Endodermal cell (in vitro differentiated cells): ENCODE measurements at regions not wholly inside any gene's neighbourhood (a gene's known extent, or its start where the extent isn't known, plus 50 kb on each side); places are given as distances from the start of the nearest gene placed in this dataset.

Experiments
- DNase-seq: peaks from one replicate; pipeline ENCODE4 v3.0.0-alpha.2; 2017
- H3K27ac ChIP-seq: 2 replicates; pipeline ENCODE4 v1.5.1; 2013; ENCODE audit warnings: mild to moderate bottlenecking, low read depth, low read length, moderate library complexity
- H3K27me3 ChIP-seq: 2 replicates; pipeline ENCODE4 v1.6.1; 2013; ENCODE audit warnings: mild to moderate bottlenecking, low read length, moderate library complexity; ENCODE audit not compliant: insufficient read depth, control insufficient read depth, poor library complexity, severe bottlenecking
- H3K36me3 ChIP-seq: 2 replicates; pipeline ENCODE4 v1.7.0; 2013; ENCODE audit warnings: mild to moderate bottlenecking, low read length, moderate library complexity; ENCODE audit not compliant: control insufficient read depth, insufficient read depth
- H3K4me1 ChIP-seq: one replicate; pipeline ENCODE4 v1.7.0; 2013; ENCODE audit warnings: low read length; ENCODE audit not compliant: control insufficient read depth, insufficient read depth
- H3K4me3 ChIP-seq: 2 replicates; pipeline ENCODE4 v1.5.1; 2013; ENCODE audit warnings: mild to moderate bottlenecking, low read length, moderate library complexity
- H3K9ac ChIP-seq: 2 replicates; pipeline ENCODE4 v1.6.1; 2013; ENCODE audit warnings: mild to moderate bottlenecking, low read length, moderate library complexity; ENCODE audit not compliant: poor library complexity, severe bottlenecking; ENCODE audit errors: extremely low read depth
- H3K9me3 ChIP-seq: 2 replicates; pipeline ENCODE4 v1.6.1; 2013; ENCODE audit warnings: mild to moderate bottlenecking, low read length, moderate library complexity; ENCODE audit not compliant: control insufficient read depth
- H3K27ac Mint-ChIP-seq: 2 replicates; pipeline ENCODE4 v1.8.0; 2020; ENCODE audit warnings: mixed read lengths
- H3K27me3 Mint-ChIP-seq: 2 replicates; pipeline ENCODE4 v1.8.0; 2021; ENCODE audit warnings: mild to moderate bottlenecking, mixed read lengths; ENCODE audit not compliant: insufficient read depth
- H3K36me3 Mint-ChIP-seq: 2 replicates; pipeline ENCODE4 v1.8.0; 2020; ENCODE audit warnings: low read depth, mixed read lengths
- H3K4me1 Mint-ChIP-seq: 2 replicates; pipeline ENCODE4 v1.8.0; 2020; ENCODE audit warnings: mixed read lengths
- H3K4me3 Mint-ChIP-seq: 2 replicates; pipeline ENCODE4 v1.8.0; 2020; ENCODE audit warnings: mild to moderate bottlenecking, moderate library complexity, mixed read lengths
- H3K9me3 Mint-ChIP-seq: 2 replicates; pipeline ENCODE4 v1.8.0; 2020; ENCODE audit warnings: mild to moderate bottlenecking, mixed read lengths
- WGBS, 2 experiments: methylation state at CpG; one replicate each; pipeline versions ENCODE4 v1.1.5 to v1.1.7; 2013; ENCODE audit warnings: missing lambda C conversion rate in 2 of 2, mixed read lengths in 1 of 2; ENCODE audit not compliant: insufficient coverage in 1 of 2, insufficient read length in 1 of 2; 5-methylcytosine and 5-hydroxymethylcytosine counted together
- TF ChIP-seq, protein P1 (sequence below): fragments of 200-600 bp; sonication (generic); conservative IDR thresholded peaks from 2 replicates; pipeline ENCODE4 v1.5.0; 2021; ENCODE audit warnings: antibody characterized with exemption, mild to moderate bottlenecking

DNA sequence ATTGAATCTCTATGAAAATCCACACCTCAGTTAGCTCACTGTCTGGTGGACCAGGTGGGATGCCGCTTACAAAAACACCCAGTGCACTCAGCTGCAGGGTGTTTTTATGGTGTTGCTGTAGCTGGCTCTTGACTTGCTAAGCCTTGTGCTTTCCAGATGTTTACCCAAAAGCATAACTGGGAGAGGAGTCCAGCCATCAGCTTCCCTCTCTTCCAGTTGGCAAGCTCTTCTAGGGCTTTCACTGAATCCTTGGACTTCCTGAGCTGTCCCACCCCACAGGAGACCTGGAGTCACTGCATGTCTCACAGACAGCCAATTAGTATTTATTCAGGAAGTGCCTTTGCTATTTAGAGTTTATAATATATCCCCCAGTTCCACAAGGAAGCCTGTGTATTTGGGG is 210.9 kb downstream of the FNDC1 start:
- peaks cover 9% of the 10 kb centered on the region for H3K4me1 Mint-ChIP-seq
- Histone ChIP-seq H3K27me3 (no peaks in the 10 kb centered on the region), H3K9ac (no peak overlapping the region), H3K27ac (no peak overlapping the region), H3K9me3 (peaks cover 12% of the 10 kb centered on the region), H3K36me3 (no peaks in the 10 kb centered on the region), H3K4me3 (no peak overlapping the region), H3K4me1 (no peaks in the 10 kb centered on the region)
- WGBS, 2 experiments: 74 to 100% methylated on average over 1 of the region's 1 CpG
- TF ChIP-seq, protein P1, sequence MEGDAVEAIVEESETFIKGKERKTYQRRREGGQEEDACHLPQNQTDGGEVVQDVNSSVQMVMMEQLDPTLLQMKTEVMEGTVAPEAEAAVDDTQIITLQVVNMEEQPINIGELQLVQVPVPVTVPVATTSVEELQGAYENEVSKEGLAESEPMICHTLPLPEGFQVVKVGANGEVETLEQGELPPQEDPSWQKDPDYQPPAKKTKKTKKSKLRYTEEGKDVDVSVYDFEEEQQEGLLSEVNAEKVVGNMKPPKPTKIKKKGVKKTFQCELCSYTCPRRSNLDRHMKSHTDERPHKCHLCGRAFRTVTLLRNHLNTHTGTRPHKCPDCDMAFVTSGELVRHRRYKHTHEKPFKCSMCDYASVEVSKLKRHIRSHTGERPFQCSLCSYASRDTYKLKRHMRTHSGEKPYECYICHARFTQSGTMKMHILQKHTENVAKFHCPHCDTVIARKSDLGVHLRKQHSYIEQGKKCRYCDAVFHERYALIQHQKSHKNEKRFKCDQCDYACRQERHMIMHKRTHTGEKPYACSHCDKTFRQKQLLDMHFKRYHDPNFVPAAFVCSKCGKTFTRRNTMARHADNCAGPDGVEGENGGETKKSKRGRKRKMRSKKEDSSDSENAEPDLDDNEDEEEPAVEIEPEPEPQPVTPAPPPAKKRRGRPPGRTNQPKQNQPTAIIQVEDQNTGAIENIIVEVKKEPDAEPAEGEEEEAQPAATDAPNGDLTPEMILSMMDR: no peak
- no peak overlapping the region for H3K27ac Mint-ChIP-seq
- H3K9me3 Mint-ChIP-seq: no peaks in the 10 kb centered on the region
- no peaks in the 10 kb centered on the region for H3K36me3 Mint-ChIP-seq
- no peak for DNase-seq
- peaks cover 5% of the 10 kb centered on the region for H3K27me3 Mint-ChIP-seq
- no peak overlapping the region for H3K4me3 Mint-ChIP-seq

DNA sequence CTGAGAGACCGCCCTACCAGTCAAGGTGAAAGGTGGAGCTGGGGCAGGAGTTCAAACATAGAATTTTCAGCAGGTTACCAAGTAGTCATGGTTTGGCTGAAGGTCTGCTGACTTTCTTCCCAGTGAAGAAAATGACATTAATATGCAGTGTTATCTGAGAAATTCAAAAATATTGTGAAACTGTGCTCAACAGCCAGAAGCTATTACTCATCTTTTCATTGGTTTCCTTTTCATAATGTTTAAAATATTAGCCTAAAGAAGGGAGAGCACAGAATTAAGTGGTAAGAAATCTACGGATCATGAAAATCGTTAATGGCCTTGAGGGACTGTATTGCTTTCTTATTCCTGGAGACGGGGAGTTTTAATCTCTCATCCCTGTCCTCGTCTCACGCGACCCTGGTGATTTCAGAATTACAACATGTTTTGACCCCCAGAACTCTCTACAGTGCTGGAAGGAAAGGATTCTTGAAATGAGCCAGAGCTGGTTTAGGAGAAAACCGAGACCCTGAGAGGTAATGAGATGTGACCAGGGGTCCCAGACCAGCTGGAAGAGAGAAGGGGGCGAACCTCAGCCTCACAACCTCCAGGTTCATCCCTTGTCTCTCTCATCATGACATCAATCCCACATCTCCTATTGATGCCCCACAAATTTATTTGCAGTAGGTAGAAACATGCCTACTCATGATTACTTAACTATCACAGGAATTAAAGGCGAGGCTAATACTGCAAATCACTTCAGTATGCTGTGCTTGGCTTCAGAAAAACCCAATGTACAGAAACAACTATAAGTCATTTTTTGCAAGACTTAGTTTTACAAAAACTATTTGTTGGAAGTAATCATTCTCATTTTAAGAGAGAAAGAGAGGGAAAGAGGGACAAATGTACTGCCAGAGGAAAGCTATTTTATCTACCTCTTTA is 209.5 kb downstream of the FNDC1 start:
- no peak overlapping the region for H3K4me3 Mint-ChIP-seq
- H3K4me1 Mint-ChIP-seq: peaks cover 5% of the 10 kb centered on the region
- no peak overlapping the region for H3K9ac ChIP-seq
- H3K27me3 ChIP-seq: no peaks in the 10 kb centered on the region
- H3K9me3 Mint-ChIP-seq: no peaks in the 10 kb centered on the region
- H3K4me1 ChIP-seq: no peaks in the 10 kb centered on the region
- no peak for DNase-seq
- peaks cover 17% of the 10 kb centered on the region for H3K9me3 ChIP-seq
- TF ChIP-seq, protein P1: no peak
- H3K27ac ChIP-seq: no peak overlapping the region
- no peak overlapping the region for H3K4me3 ChIP-seq
- 72 to 100% methylated on average over 3 to 10 of the region's 10 CpGs for WGBS, 2 experiments
- H3K36me3 ChIP-seq: no peaks in the 10 kb centered on the region
- H3K36me3 Mint-ChIP-seq: no peaks in the 10 kb centered on the region
- H3K27me3 Mint-ChIP-seq: peaks cover 5% of the 10 kb centered on the region
- H3K27ac Mint-ChIP-seq: no peak overlapping the region

DNA sequence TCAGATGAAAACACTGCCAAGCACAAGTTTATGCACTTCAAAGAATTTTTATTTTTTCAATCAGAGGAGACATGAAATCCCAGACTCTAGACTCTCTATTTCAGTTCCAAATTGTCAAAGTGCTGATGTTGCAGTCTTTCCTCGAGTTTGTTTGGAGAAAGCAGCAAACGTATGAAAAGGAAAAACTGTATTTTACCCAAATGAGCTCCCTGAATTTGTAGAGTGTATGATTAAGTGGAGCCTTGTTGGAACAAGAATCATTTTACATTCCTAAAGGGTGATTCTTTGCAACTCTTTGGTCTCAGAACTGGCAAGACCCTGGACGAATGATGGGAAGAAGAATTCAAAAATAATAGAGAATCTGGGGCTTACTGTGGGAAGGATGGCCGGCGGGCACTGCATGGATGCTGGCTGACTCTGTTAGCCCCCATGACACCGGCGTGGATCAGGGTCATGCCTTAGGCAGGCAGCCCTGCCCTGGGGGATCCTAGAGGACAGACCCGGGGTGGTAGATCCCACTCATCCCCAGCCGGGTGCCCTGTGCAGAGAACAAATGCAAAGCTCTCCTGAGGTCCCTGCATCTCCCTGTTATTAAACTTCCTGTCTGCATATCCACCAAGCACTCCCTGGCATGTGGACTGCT is 207.4 kb downstream of the FNDC1 start:
- 82 to 92% methylated on average over 9 of the region's 9 CpGs for WGBS, 2 experiments
- H3K4me3 Mint-ChIP-seq: no peak overlapping the region
- H3K27me3 ChIP-seq: no peaks in the 10 kb centered on the region
- H3K9ac ChIP-seq: no peak overlapping the region
- TF ChIP-seq, protein P1: no peak
- H3K4me1 Mint-ChIP-seq: no peaks in the 10 kb centered on the region
- H3K27ac ChIP-seq: no peak overlapping the region
- no peak overlapping the region for H3K27ac Mint-ChIP-seq
- H3K36me3 Mint-ChIP-seq: no peaks in the 10 kb centered on the region
- H3K9me3 ChIP-seq: peaks cover 24% of the 10 kb centered on the region
- no peaks in the 10 kb centered on the region for H3K4me1 ChIP-seq
- DNase-seq: no peak
- no peak overlapping the region for H3K4me3 ChIP-seq
- H3K27me3 Mint-ChIP-seq: peaks cover 5% of the 10 kb centered on the region
- H3K36me3 ChIP-seq: no peaks in the 10 kb centered on the region
- H3K9me3 Mint-ChIP-seq: no peaks in the 10 kb centered on the region
